ENCODE measurements at regions not wholly inside any gene's neighbourhood (a gene's known extent, or its start where the extent isn't known, plus 50 kb on each side); places are given as distances from the start of the nearest gene placed in this dataset.

DNA sequence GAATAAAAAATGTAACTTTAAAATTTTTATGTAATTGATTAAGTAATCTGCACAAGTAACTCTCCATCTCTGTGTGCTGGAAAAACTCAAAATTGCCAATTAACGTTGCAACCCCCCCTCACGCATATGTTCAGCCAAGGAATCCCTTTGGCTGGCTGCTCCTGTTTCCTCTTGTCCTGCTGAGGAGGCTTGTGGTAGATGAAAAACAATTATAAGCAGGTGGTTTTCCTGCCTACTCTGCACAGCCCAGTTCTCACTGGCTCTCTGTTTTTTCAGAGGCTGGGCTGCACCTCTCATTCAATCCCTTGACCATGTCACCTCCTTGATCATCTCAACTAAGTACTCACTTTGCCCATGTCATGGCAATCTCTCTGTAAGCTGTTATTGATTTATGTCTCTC, 1068.4 kb downstream of the ARAP2 start:
- peaks cover 5% of the 10 kb centered on the region for H3K27me3 Mint-ChIP-seq (ENCODE audit: insufficient read depth, unreplicated experiment)
- Histone ChIP-seq H3K36me3 (ENCODE audit: control insufficient read depth, insufficient read depth, low read length) (no peaks in the 10 kb centered on the region), H3K4me3 (ENCODE audit: low read depth, low read length) (no peak overlapping the region), H3K9me3 (no peaks in the 10 kb centered on the region), H3K4me1 (no peaks in the 10 kb centered on the region; the same call in 1 of the 2 replicates), H3K27me3 (replicated peaks; ENCODE audit: control insufficient read depth, insufficient read depth, low read length) (no peaks in the 10 kb centered on the region)
- H3K4me3 Mint-ChIP-seq (ENCODE audit: unreplicated experiment), result no peak overlapping the region
- no peak overlapping the region for H3K27ac Mint-ChIP-seq (ENCODE audit: unreplicated experiment)
- BruUV-seq (replicated peaks), result no TSS peak
- H3K36me3 Mint-ChIP-seq (ENCODE audit: insufficient read depth, unreplicated experiment), result no peaks in the 10 kb centered on the region
- H3K4me1 Mint-ChIP-seq (ENCODE audit: low read depth, unreplicated experiment), result no peaks in the 10 kb centered on the region
- H3K9me3 Mint-ChIP-seq (ENCODE audit: unreplicated experiment), result no peaks in the 10 kb centered on the region
- TF ChIP-seq, protein P1, sequence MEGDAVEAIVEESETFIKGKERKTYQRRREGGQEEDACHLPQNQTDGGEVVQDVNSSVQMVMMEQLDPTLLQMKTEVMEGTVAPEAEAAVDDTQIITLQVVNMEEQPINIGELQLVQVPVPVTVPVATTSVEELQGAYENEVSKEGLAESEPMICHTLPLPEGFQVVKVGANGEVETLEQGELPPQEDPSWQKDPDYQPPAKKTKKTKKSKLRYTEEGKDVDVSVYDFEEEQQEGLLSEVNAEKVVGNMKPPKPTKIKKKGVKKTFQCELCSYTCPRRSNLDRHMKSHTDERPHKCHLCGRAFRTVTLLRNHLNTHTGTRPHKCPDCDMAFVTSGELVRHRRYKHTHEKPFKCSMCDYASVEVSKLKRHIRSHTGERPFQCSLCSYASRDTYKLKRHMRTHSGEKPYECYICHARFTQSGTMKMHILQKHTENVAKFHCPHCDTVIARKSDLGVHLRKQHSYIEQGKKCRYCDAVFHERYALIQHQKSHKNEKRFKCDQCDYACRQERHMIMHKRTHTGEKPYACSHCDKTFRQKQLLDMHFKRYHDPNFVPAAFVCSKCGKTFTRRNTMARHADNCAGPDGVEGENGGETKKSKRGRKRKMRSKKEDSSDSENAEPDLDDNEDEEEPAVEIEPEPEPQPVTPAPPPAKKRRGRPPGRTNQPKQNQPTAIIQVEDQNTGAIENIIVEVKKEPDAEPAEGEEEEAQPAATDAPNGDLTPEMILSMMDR (IDR thresholded peaks at IDR 0.05; ENCODE audit: insufficient read depth in 1 of 2, low read depth in 1 of 2, low read length in 1 of 2, severe bottlenecking in 1 of 2, unreplicated experiment in 1 of 2), result no peak
- DNase-seq, result no peak
- intact Hi-C loops (cut with micrococcal nuclease; ENCODE audit: unreplicated experiment), result no loop called here
- POLR2A ChIA-PET, result no interaction called here
- CTCF ChIA-PET, result no interaction called here

DNA sequence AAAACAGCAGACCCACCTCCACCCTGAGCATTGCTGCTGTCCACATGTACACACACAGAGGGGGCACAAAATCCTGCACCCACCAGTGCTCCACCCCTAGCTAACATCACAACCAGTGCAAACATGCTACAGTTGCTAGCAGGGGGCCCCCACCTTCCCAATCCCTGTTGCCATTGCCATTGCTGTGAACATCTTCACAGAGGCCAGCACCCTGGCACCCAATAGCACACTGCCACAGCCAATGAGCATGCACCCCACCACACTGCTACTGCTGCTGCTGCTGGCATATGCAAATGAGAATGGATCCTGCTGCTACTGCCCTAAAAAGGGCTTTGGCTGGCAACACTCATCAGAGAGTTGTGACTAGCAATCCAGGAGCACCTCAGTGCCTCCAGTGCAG, 1061.9 kb downstream of the ARAP2 start:
- Histone ChIP-seq H3K4me1 (no peaks in the 10 kb centered on the region), H3K36me3 (ENCODE audit: control insufficient read depth, insufficient read depth, low read length) (no peaks in the 10 kb centered on the region), H3K4me3 (ENCODE audit: low read depth, low read length) (no peak overlapping the region), H3K27me3 (replicated peaks; ENCODE audit: control insufficient read depth, insufficient read depth, low read length) (no peaks in the 10 kb centered on the region), H3K9me3 (no peaks in the 10 kb centered on the region)
- intact Hi-C loops (cut with micrococcal nuclease; ENCODE audit: unreplicated experiment), result no loop called here
- H3K27me3 Mint-ChIP-seq (ENCODE audit: insufficient read depth, unreplicated experiment), result no peaks in the 10 kb centered on the region
- BruUV-seq (replicated peaks), result no TSS peak
- TF ChIP-seq, protein P1 (IDR thresholded peaks at IDR 0.05; ENCODE audit: insufficient read depth in 1 of 2, low read depth in 1 of 2, low read length in 1 of 2, severe bottlenecking in 1 of 2, unreplicated experiment in 1 of 2), result no peak
- CTCF ChIA-PET, result no interaction called here
- no peaks in the 10 kb centered on the region for H3K4me1 Mint-ChIP-seq (ENCODE audit: low read depth, unreplicated experiment)
- H3K36me3 Mint-ChIP-seq (ENCODE audit: insufficient read depth, unreplicated experiment), result no peaks in the 10 kb centered on the region
- no peak overlapping the region for H3K27ac Mint-ChIP-seq (ENCODE audit: unreplicated experiment)
- POLR2A ChIA-PET, result no interaction called here
- H3K4me3 Mint-ChIP-seq (ENCODE audit: unreplicated experiment), result no peak overlapping the region
- DNase-seq, result no peak
- H3K9me3 Mint-ChIP-seq (ENCODE audit: unreplicated experiment), result no peaks in the 10 kb centered on the region

DNA sequence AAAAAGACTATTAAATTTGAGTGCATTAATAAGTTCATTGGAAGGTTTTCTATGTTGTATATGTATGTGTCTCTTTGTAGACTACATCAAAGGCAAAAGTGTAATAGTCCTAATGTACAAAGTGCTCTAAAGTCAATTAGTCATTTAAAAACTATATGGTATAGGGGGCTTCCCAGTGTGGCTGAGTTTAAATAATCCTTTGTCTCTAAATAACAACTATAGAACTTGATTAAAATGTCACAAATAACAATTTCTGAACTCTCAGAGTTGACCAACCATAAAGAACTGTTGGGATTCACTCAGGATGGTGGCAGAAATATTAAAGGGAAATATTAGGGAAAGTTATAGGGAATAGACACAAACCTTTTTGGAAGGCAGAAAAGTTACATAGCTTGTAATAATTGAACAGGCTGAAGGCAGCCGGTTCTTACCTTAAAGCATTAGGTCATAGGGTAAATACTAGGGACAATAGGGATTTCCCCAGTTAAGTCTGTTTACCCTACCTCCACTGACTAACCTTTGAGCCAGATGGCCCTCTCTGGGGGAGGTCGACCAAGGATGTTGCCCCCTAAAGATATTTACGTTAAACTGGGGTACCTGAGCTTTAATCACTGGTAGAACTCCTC, 1054.2 kb downstream of the ARAP2 start:
- CTCF ChIA-PET, result no interaction called here
- intact Hi-C loops (cut with micrococcal nuclease; ENCODE audit: unreplicated experiment), result no loop called here
- Mint-ChIP-seq H3K4me1 (ENCODE audit: low read depth, unreplicated experiment) (no peaks in the 10 kb centered on the region), H3K27ac (ENCODE audit: unreplicated experiment) (no peak overlapping the region), H3K36me3 (ENCODE audit: insufficient read depth, unreplicated experiment) (no peaks in the 10 kb centered on the region), H3K27me3 (ENCODE audit: insufficient read depth, unreplicated experiment) (no peaks in the 10 kb centered on the region), H3K9me3 (ENCODE audit: unreplicated experiment) (no peaks in the 10 kb centered on the region), H3K4me3 (ENCODE audit: unreplicated experiment) (no peak overlapping the region)
- POLR2A ChIA-PET, result no interaction called here
- no peak overlapping the region for H3K4me3 ChIP-seq (ENCODE audit: low read depth, low read length)
- peaks cover 6% of the 10 kb centered on the region; the same call in 1 of the 2 replicates for H3K4me1 ChIP-seq
- no peaks in the 10 kb centered on the region for H3K36me3 ChIP-seq (ENCODE audit: control insufficient read depth, insufficient read depth, low read length)
- TF ChIP-seq, protein P1 (IDR thresholded peaks at IDR 0.05; ENCODE audit: insufficient read depth in 1 of 2, low read depth in 1 of 2, low read length in 1 of 2, severe bottlenecking in 1 of 2, unreplicated experiment in 1 of 2), result no peak
- no peaks in the 10 kb centered on the region for H3K9me3 ChIP-seq
- no peaks in the 10 kb centered on the region for H3K27me3 ChIP-seq (replicated peaks; ENCODE audit: control insufficient read depth, insufficient read depth, low read length)
- no peak for DNase-seq
- no TSS peak for BruUV-seq (replicated peaks)

Data from Caco-2 (cell line).